ENCODE measurements at regions not wholly inside any gene's neighbourhood (a gene's known extent, or its start where the extent isn't known, plus 50 kb on each side); places are given as distances from the start of the nearest gene placed in this dataset.

- in situ Hi-C loops (cut with HindIII; ENCODE audit: low sequenced_read_pairs) = no loop called here
- TF ChIP-seq CTCF (IDR thresholded peaks at IDR 0.05; ENCODE audit: low read depth, low read length, missing control alignments) = no peak
- no peak overlapping the region for H3K4me3 ChIP-seq (ENCODE audit: low read depth, low read length)
- no peak for DNase-seq (ENCODE audit: low read depth)
Observed at GRCh38 chr9:87354147-87354546, 143.5 kb upstream of the DAPK1 start.

GRCh38 chr9:87357600-87357999 lies 140.1 kb upstream of the DAPK1 start:
- H3K4me3 ChIP-seq (ENCODE audit: low read depth, low read length) = no peak overlapping the region
- DNase-seq (ENCODE audit: low read depth) = no peak
- TF ChIP-seq CTCF (IDR thresholded peaks at IDR 0.05; ENCODE audit: low read depth, low read length, missing control alignments) = no peak
- in situ Hi-C loops (cut with HindIII; ENCODE audit: low sequenced_read_pairs) = no loop called here

- in situ Hi-C loops (cut with HindIII; ENCODE audit: low sequenced_read_pairs) = no loop called here
- H3K4me3 ChIP-seq (ENCODE audit: low read depth, low read length) = no peak overlapping the region
- DNase-seq (ENCODE audit: low read depth) = no peak
- TF ChIP-seq CTCF (IDR thresholded peaks at IDR 0.05; ENCODE audit: low read depth, low read length, missing control alignments) = no peak
Observed at GRCh38 chr9:87359264-87359663, 138.4 kb upstream of the DAPK1 start.

GRCh38 chr9:87359958-87360601 lies 137.6 kb upstream of the DAPK1 start:
- no peak for DNase-seq (ENCODE audit: low read depth)
- in situ Hi-C loops (cut with HindIII; ENCODE audit: low sequenced_read_pairs) = no loop called here
- no peak for TF ChIP-seq CTCF (IDR thresholded peaks at IDR 0.05; ENCODE audit: low read depth, low read length, missing control alignments)
- no peak overlapping the region for H3K4me3 ChIP-seq (ENCODE audit: low read depth, low read length)

GRCh38 chr9:87370049-87370685 lies 127.5 kb upstream of the DAPK1 start:
- TF ChIP-seq CTCF (IDR thresholded peaks at IDR 0.05; ENCODE audit: low read depth, low read length, missing control alignments) = no peak
- DNase-seq (ENCODE audit: low read depth) = no peak
- in situ Hi-C loops (cut with HindIII; ENCODE audit: low sequenced_read_pairs) = no loop called here
- no peak overlapping the region for H3K4me3 ChIP-seq (ENCODE audit: low read depth, low read length)

- no peak for DNase-seq (ENCODE audit: low read depth)
- TF ChIP-seq CTCF (IDR thresholded peaks at IDR 0.05; ENCODE audit: low read depth, low read length, missing control alignments) = no peak
- no peak overlapping the region for H3K4me3 ChIP-seq (ENCODE audit: low read depth, low read length)
- in situ Hi-C loops (cut with HindIII; ENCODE audit: low sequenced_read_pairs) = no loop called here
Observed at GRCh38 chr9:87371795-87372355, 125.8 kb upstream of the DAPK1 start.

All from astrocyte of the cerebellum (primary cell).